Esophagus muscularis mucosa (tissue), 3 donors: ENCODE measurements at regions not wholly inside any gene's neighbourhood (a gene's known extent, or its start where the extent isn't known, plus 50 kb on each side); places are given as distances from the start of the nearest gene placed in this dataset.

Source experiments
- CTCF ChIP-seq, 3 experiments: fragments of 200-600 bp in 2 of 3; fragments of 450-650 bp in 1 of 3; sonication (generic) in 2 of 3; IDR thresholded peaks; one replicate each; pipeline ENCODE4 v1.5.1; 2017 to 2019; ENCODE audit warnings: antibody characterized with exemption in 3 of 3, mild to moderate bottlenecking in 2 of 3, moderate library complexity in 1 of 3
- POLR2A ChIP-seq: fragments of 450-650 bp; IDR thresholded peaks from one replicate; pipeline ENCODE4 v1.6.1; 2017; ENCODE audit warnings: antibody characterized with exemption, moderate library complexity, mild to moderate bottlenecking, low read depth

- TF ChIP-seq POLR2A (no peak), CTCF (IDR thresholded peaks at IDR 0.05) (no peak)
Measured at GRCh38 chr5:145360936-145361335, 474.2 kb downstream of the PRELID2 start.
